ENCODE measurements at regions not wholly inside any gene's neighbourhood (a gene's known extent, or its start where the extent isn't known, plus 50 kb on each side); places are given as distances from the start of the nearest gene placed in this dataset.

DNA sequence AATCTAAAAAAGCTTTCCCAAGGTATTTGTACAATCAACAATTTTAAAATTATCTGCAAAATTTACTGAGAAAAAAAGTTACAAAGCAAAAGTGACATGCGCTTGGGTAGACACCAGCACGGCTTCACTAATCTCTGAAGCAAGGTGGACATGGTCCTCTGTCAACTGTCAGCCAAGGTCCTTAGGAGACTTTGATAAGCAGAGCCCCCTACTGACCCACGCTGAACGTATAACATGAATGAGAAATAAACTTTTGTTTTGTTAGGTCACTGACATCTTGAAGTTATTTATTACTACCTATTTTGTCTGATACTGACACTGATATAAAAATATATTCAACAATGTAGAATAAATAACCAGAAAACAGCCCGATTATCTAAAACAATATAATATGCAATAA is 100.7 kb upstream of the OBI1 start:
- H3K4me1 ChIP-seq (ENCODE audit: control insufficient read depth in 2 of 2, insufficient read depth in 1 of 2, low read depth in 1 of 2, low read length in 2 of 2): peaks cover 0 to 4% of the 10 kb centered on the region in 2 donors
- H3K27me3 ChIP-seq (ENCODE audit: control insufficient read depth in 3 of 3, insufficient read depth in 3 of 3, low read depth in 1 of 3, low read length in 3 of 3): no peaks in the 10 kb centered on the region
- H2BK5ac ChIP-seq (ENCODE audit: low read length): no peak overlapping the region
- no peak overlapping the region for H3K4me2 ChIP-seq (ENCODE audit: insufficient read depth, low read length, poor library complexity, severe bottlenecking)
- no peak overlapping the region for H2AFZ ChIP-seq (ENCODE audit: low read length)
- H3K23ac ChIP-seq (ENCODE audit: low read depth, low read length, poor library complexity): no peak overlapping the region
- no peak overlapping the region for H2AK5ac ChIP-seq (ENCODE audit: low read depth, low read length)
- no peak overlapping the region for H3K4me3 ChIP-seq (ENCODE audit: low read length in 2 of 2)
- no peak overlapping the region for H4K8ac ChIP-seq (ENCODE audit: low read depth, low read length)
- no peak overlapping the region for H3K27ac ChIP-seq (replicated peaks; ENCODE audit: low read length)
- H3K4ac ChIP-seq (ENCODE audit: low read length): no peak overlapping the region
- no peak overlapping the region for H4K91ac ChIP-seq (ENCODE audit: low read depth, low read length, poor library complexity)
- H3K36me3 ChIP-seq (replicated peaks in 1 of 2; ENCODE audit: control insufficient read depth in 2 of 2, insufficient read depth in 2 of 2, low read length in 2 of 2): no peaks in the 10 kb centered on the region
- WGBS, 2 donors (ENCODE audit: extremely low coverage in 2 of 2, insufficient read length in 2 of 2, insufficient replicate concordance in 1 of 2): no CpG with 5 or more reads among the region's 5 CpGs
- DNase-seq (ENCODE audit: low spot score): no peak
- no peak overlapping the region for H2BK12ac ChIP-seq (ENCODE audit: low read length)
- no peaks in the 10 kb centered on the region for H3K79me1 ChIP-seq (ENCODE audit: low read depth, low read length)
- H2BK15ac ChIP-seq (ENCODE audit: low read length): no peak overlapping the region
- H2BK120ac ChIP-seq (ENCODE audit: low read depth, low read length): no peak overlapping the region
- H3K9me3 ChIP-seq (replicated peaks in 1 of 2; ENCODE audit: control insufficient read depth in 2 of 2, insufficient read depth in 1 of 2, low read depth in 1 of 2, low read length in 2 of 2): no peaks in the 10 kb centered on the region
- no peak overlapping the region for H3K18ac ChIP-seq (ENCODE audit: low read length)
- no peak overlapping the region for H3K14ac ChIP-seq (ENCODE audit: low read length)
- H3K9ac ChIP-seq (ENCODE audit: low read depth, low read length, poor library complexity): no peak overlapping the region

GRCh38 chr13:78758549-78758948 is 99.6 kb upstream of the OBI1 start:
- no peak overlapping the region for H2BK12ac ChIP-seq (ENCODE audit: low read length)
- no peak overlapping the region for H2BK5ac ChIP-seq (ENCODE audit: low read length)
- H2AK5ac ChIP-seq (ENCODE audit: low read depth, low read length): no peak overlapping the region
- H3K23ac ChIP-seq (ENCODE audit: low read depth, low read length, poor library complexity): no peak overlapping the region
- H3K9me3 ChIP-seq (replicated peaks in 1 of 2; ENCODE audit: control insufficient read depth in 2 of 2, insufficient read depth in 1 of 2, low read depth in 1 of 2, low read length in 2 of 2): no peaks in the 10 kb centered on the region
- WGBS, 2 donors (ENCODE audit: extremely low coverage in 2 of 2, insufficient read length in 2 of 2, insufficient replicate concordance in 1 of 2): no CpG with 5 or more reads among the region's 4 CpGs
- H3K4ac ChIP-seq (ENCODE audit: low read length): no peak overlapping the region
- no peak overlapping the region for H2BK120ac ChIP-seq (ENCODE audit: low read depth, low read length)
- H3K4me3 ChIP-seq (ENCODE audit: low read length in 2 of 2): no peak overlapping the region
- H3K27me3 ChIP-seq (ENCODE audit: control insufficient read depth in 3 of 3, insufficient read depth in 3 of 3, low read depth in 1 of 3, low read length in 3 of 3): peaks cover 0 to 3% (median 0%) of the 10 kb centered on the region in 3 experiments
- H3K18ac ChIP-seq (ENCODE audit: low read length): no peak overlapping the region
- H3K4me1 ChIP-seq (ENCODE audit: control insufficient read depth in 2 of 2, insufficient read depth in 1 of 2, low read depth in 1 of 2, low read length in 2 of 2): peaks cover 0 to 4% of the 10 kb centered on the region in 2 donors
- H2AFZ ChIP-seq (ENCODE audit: low read length): no peak overlapping the region
- no peak overlapping the region for H3K14ac ChIP-seq (ENCODE audit: low read length)
- H3K4me2 ChIP-seq (ENCODE audit: insufficient read depth, low read length, poor library complexity, severe bottlenecking): no peak overlapping the region
- no peak overlapping the region for H3K27ac ChIP-seq (replicated peaks; ENCODE audit: low read length)
- H2BK15ac ChIP-seq (ENCODE audit: low read length): no peak overlapping the region
- H4K8ac ChIP-seq (ENCODE audit: low read depth, low read length): no peak overlapping the region
- no peaks in the 10 kb centered on the region for H3K36me3 ChIP-seq (replicated peaks in 1 of 2; ENCODE audit: control insufficient read depth in 2 of 2, insufficient read depth in 2 of 2, low read length in 2 of 2)
- DNase-seq (ENCODE audit: low spot score): no peak
- H3K79me1 ChIP-seq (ENCODE audit: low read depth, low read length): no peaks in the 10 kb centered on the region
- H3K9ac ChIP-seq (ENCODE audit: low read depth, low read length, poor library complexity): no peak overlapping the region
- H4K91ac ChIP-seq (ENCODE audit: low read depth, low read length, poor library complexity): no peak overlapping the region

DNA sequence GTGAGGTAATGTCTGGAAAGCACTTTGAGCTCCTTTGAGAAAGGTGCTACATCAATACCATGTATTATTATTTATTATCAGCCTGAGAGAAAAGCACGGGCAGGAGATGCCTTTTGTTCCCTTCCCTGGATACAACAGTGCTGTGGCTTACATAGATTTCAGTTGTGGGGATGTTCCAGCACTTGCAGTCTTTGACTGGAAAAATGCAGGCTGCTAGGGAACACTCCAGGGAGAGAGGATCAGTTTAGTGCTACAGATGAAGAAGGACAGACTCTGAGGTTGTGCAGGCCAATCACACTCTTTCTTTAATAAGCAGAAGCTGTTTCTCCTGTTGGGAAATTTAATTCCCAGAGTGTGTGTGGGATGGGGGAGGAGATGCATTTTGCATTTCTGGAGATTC is 94.5 kb upstream of the OBI1 start:
- H2AK5ac ChIP-seq (ENCODE audit: low read depth, low read length): no peak overlapping the region
- no peak overlapping the region for H3K18ac ChIP-seq (ENCODE audit: low read length)
- no peaks in the 10 kb centered on the region for H3K9me3 ChIP-seq (replicated peaks in 1 of 2; ENCODE audit: control insufficient read depth in 2 of 2, insufficient read depth in 1 of 2, low read depth in 1 of 2, low read length in 2 of 2)
- H2AFZ ChIP-seq (ENCODE audit: low read length): no peak overlapping the region
- H3K4ac ChIP-seq (ENCODE audit: low read length): no peak overlapping the region
- H3K23ac ChIP-seq (ENCODE audit: low read depth, low read length, poor library complexity): no peak overlapping the region
- H3K4me1 ChIP-seq (ENCODE audit: control insufficient read depth in 2 of 2, insufficient read depth in 1 of 2, low read depth in 1 of 2, low read length in 2 of 2): no peaks in the 10 kb centered on the region
- no peaks in the 10 kb centered on the region for H3K36me3 ChIP-seq (replicated peaks in 1 of 2; ENCODE audit: control insufficient read depth in 2 of 2, insufficient read depth in 2 of 2, low read length in 2 of 2)
- no peak overlapping the region for H4K8ac ChIP-seq (ENCODE audit: low read depth, low read length)
- no peak overlapping the region for H3K9ac ChIP-seq (ENCODE audit: low read depth, low read length, poor library complexity)
- H3K4me2 ChIP-seq (ENCODE audit: insufficient read depth, low read length, poor library complexity, severe bottlenecking): no peak overlapping the region
- H2BK5ac ChIP-seq (ENCODE audit: low read length): no peak overlapping the region
- no peak overlapping the region for H3K14ac ChIP-seq (ENCODE audit: low read length)
- H3K4me3 ChIP-seq (ENCODE audit: low read length in 2 of 2): no peak overlapping the region
- H4K91ac ChIP-seq (ENCODE audit: low read depth, low read length, poor library complexity): no peak overlapping the region
- no peak overlapping the region for H2BK12ac ChIP-seq (ENCODE audit: low read length)
- WGBS, 2 donors (ENCODE audit: extremely low coverage in 2 of 2, insufficient read length in 2 of 2, insufficient replicate concordance in 1 of 2): no CpG with 5 or more reads among the region's 1 CpG
- H3K27me3 ChIP-seq (ENCODE audit: control insufficient read depth in 3 of 3, insufficient read depth in 3 of 3, low read depth in 1 of 3, low read length in 3 of 3): peaks cover 0 to 3% (median 0%) of the 10 kb centered on the region in 3 experiments
- H2BK15ac ChIP-seq (ENCODE audit: low read length): no peak overlapping the region
- no peak overlapping the region for H3K27ac ChIP-seq (replicated peaks; ENCODE audit: low read length)
- DNase-seq (ENCODE audit: low spot score): no peak
- H2BK120ac ChIP-seq (ENCODE audit: low read depth, low read length): no peak overlapping the region
- H3K79me1 ChIP-seq (ENCODE audit: low read depth, low read length): no peaks in the 10 kb centered on the region

GRCh38 chr13:78750735-78751134 is 91.8 kb upstream of the OBI1 start:
- Histone ChIP-seq H3K4me1 (ENCODE audit: control insufficient read depth in 2 of 2, insufficient read depth in 1 of 2, low read depth in 1 of 2, low read length in 2 of 2) (no peaks in the 10 kb centered on the region), H3K79me1 (ENCODE audit: low read depth, low read length) (no peaks in the 10 kb centered on the region), H3K18ac (ENCODE audit: low read length) (no peak overlapping the region), H3K9me3 (replicated peaks in 1 of 2; ENCODE audit: control insufficient read depth in 2 of 2, insufficient read depth in 1 of 2, low read depth in 1 of 2, low read length in 2 of 2) (no peaks in the 10 kb centered on the region), H2AFZ (ENCODE audit: low read length) (no peak overlapping the region), H3K4me3 (ENCODE audit: low read length in 2 of 2) (no peak overlapping the region), H3K36me3 (replicated peaks in 1 of 2; ENCODE audit: control insufficient read depth in 2 of 2, insufficient read depth in 2 of 2, low read length in 2 of 2) (no peaks in the 10 kb centered on the region), H3K4ac (ENCODE audit: low read length) (no peak overlapping the region), H2BK120ac (ENCODE audit: low read depth, low read length) (no peak overlapping the region), H3K9ac (ENCODE audit: low read depth, low read length, poor library complexity) (no peak overlapping the region), H4K8ac (ENCODE audit: low read depth, low read length) (no peak overlapping the region), H3K23ac (ENCODE audit: low read depth, low read length, poor library complexity) (no peak overlapping the region), H2BK5ac (ENCODE audit: low read length) (no peak overlapping the region), H2BK12ac (ENCODE audit: low read length) (no peak overlapping the region), H2BK15ac (ENCODE audit: low read length) (no peak overlapping the region), H3K27me3 (ENCODE audit: control insufficient read depth in 3 of 3, insufficient read depth in 3 of 3, low read depth in 1 of 3, low read length in 3 of 3) (peaks cover 0 to 3% (median 0%) of the 10 kb centered on the region in 3 experiments), H2AK5ac (ENCODE audit: low read depth, low read length) (no peak overlapping the region), H3K14ac (ENCODE audit: low read length) (no peak overlapping the region), H3K27ac (replicated peaks; ENCODE audit: low read length) (no peak overlapping the region), H3K4me2 (ENCODE audit: insufficient read depth, low read length, poor library complexity, severe bottlenecking) (no peak overlapping the region), H4K91ac (ENCODE audit: low read depth, low read length, poor library complexity) (no peak overlapping the region)
- no CpG with 5 or more reads among the region's 2 CpGs for WGBS, 2 donors (ENCODE audit: extremely low coverage in 2 of 2, insufficient read length in 2 of 2, insufficient replicate concordance in 1 of 2)
- DNase-seq (ENCODE audit: low spot score): no peak
